Tibial artery (tissue), 4 donors: ENCODE measurements at regions not wholly inside any gene's neighbourhood (a gene's known extent, or its start where the extent isn't known, plus 50 kb on each side); places are given as distances from the start of the nearest gene placed in this dataset.
"Not testable (repeated sequence)": the region's sequence is repeated elsewhere in the genome, so short reads cannot be mapped to it uniquely, and the experiment has no call there.

Experiments
- DNase-seq, 2 donors: peaks; one replicate each; pipeline ENCODE4 v3.0.0-alpha.2; 2019
- H3K27ac ChIP-seq, 2 donors: fragments of 200-600 bp; sonication (generic) in 1 of 2; 1 replicate in 1 of 2; 2 replicates in 1 of 2; pipeline ENCODE4 v1.5.1; 2018 to 2019; ENCODE audit warnings: mild to moderate bottlenecking in 1 of 2
- H3K27me3 ChIP-seq, 2 donors: fragments of 200-600 bp; sonication (generic) in 1 of 2; one replicate each; pipeline versions ENCODE4 v1.5.1 to v1.6.0; 2016 to 2019
- H3K36me3 ChIP-seq, 3 donors: fragments of 200-600 bp; sonication (generic) in 2 of 3; one replicate each; pipeline ENCODE4 v1.5.1; 2016 to 2019; ENCODE audit warnings: mild to moderate bottlenecking in 2 of 3
- H3K4me1 ChIP-seq, 4 donors: fragments of 200-600 bp; sonication (generic) in 2 of 4; 1 replicate in 3 of 4; 2 replicates in 1 of 4; pipeline ENCODE4 v1.5.1; 2016 to 2019
- H3K4me3 ChIP-seq, 2 donors: fragments of 200-600 bp; sonication (generic) in 1 of 2; 1 replicate in 1 of 2; 2 replicates in 1 of 2; pipeline ENCODE4 v1.5.1; 2018 to 2019; ENCODE audit warnings: mild to moderate bottlenecking in 2 of 2
- H3K9me3 ChIP-seq, 3 donors: fragments of 200-600 bp; sonication (generic) in 1 of 3; one replicate each; pipeline ENCODE4 v1.5.1; 2016 to 2019
- CTCF ChIP-seq, 2 experiments: fragments of 200-600 bp in 1 of 2; fragments of 450-650 bp in 1 of 2; IDR thresholded peaks; one replicate each; pipeline ENCODE4 v1.5.1; 2017 to 2019; ENCODE audit warnings: antibody characterized with exemption in 2 of 2, mild to moderate bottlenecking in 1 of 2, moderate library complexity in 1 of 2
- intact Hi-C: fragments of 100-400 bp; cut with DNase I; formaldehyde crosslinking; loops from one replicate; pipeline ENCODE4 v1.15.0; 2023; ENCODE audit warnings: low total_unique reads

- no peak for TF ChIP-seq CTCF (IDR thresholded peaks at IDR 0.05)
- no peak for DNase-seq
- no peak overlapping the region for H3K4me3 ChIP-seq
- intact Hi-C loops, result no loop called here
- H3K27me3 ChIP-seq, result no peaks in the 10 kb centered on the region
- no peaks in the 10 kb centered on the region for H3K9me3 ChIP-seq
- H3K36me3 ChIP-seq, result no peaks in the 10 kb centered on the region
- no peak overlapping the region for H3K27ac ChIP-seq
- peaks cover 0 to 9% (median 4%) of the 10 kb centered on the region in 4 donors for H3K4me1 ChIP-seq
Measured at GRCh38 chr7:53607961-53608360, 572.5 kb downstream of the POM121L12 start.

GRCh38 chr7:53609185-53609584 lies 573.8 kb downstream of the POM121L12 start:
- no peak for DNase-seq
- Histone ChIP-seq H3K36me3 (no peaks in the 10 kb centered on the region), H3K9me3 (no peaks in the 10 kb centered on the region), H3K27me3 (no peaks in the 10 kb centered on the region), H3K27ac (no peak overlapping the region), H3K4me3 (no peak overlapping the region), H3K4me1 (peaks cover 0 to 2% (median 0%) of the 10 kb centered on the region in 4 donors)
- no peak for TF ChIP-seq CTCF (IDR thresholded peaks at IDR 0.05)
- intact Hi-C loops, result no loop called here

GRCh38 chr7:53611043-53611442 lies 575.6 kb downstream of the POM121L12 start:
- intact Hi-C loops, result no loop called here
- H3K4me3 ChIP-seq, result no peak overlapping the region
- DNase-seq, result no peak
- H3K4me1 ChIP-seq, result no peaks in the 10 kb centered on the region
- H3K27me3 ChIP-seq, result no peaks in the 10 kb centered on the region
- TF ChIP-seq CTCF (IDR thresholded peaks at IDR 0.05), result no peak
- no peak overlapping the region for H3K27ac ChIP-seq
- H3K9me3 ChIP-seq, result no peaks in the 10 kb centered on the region
- no peaks in the 10 kb centered on the region for H3K36me3 ChIP-seq

- TF ChIP-seq CTCF (IDR thresholded peaks at IDR 0.05), result no peak
- Histone ChIP-seq H3K27me3 (no peaks in the 10 kb centered on the region), H3K27ac (no peak overlapping the region), H3K4me3 (no peak overlapping the region), H3K4me1 (no peaks in the 10 kb centered on the region), H3K36me3 (no peaks in the 10 kb centered on the region), H3K9me3 (no peaks in the 10 kb centered on the region)
- no peak for DNase-seq
- intact Hi-C loops, result no loop called here
Measured at GRCh38 chr7:53624356-53624755, 588.9 kb downstream of the POM121L12 start.

GRCh38 chr7:53628775-53629174 lies 593.3 kb downstream of the POM121L12 start:
- Histone ChIP-seq H3K36me3 (no peaks in the 10 kb centered on the region), H3K4me1 (no peaks in the 10 kb centered on the region), H3K9me3 (no peaks in the 10 kb centered on the region), H3K27ac (no peak overlapping the region), H3K27me3 (no peaks in the 10 kb centered on the region), H3K4me3 (no peak overlapping the region)
- intact Hi-C loops, result no loop called here
- TF ChIP-seq CTCF (IDR thresholded peaks at IDR 0.05), result no peak
- DNase-seq, result no peak

GRCh38 chr7:53635251-53635650 lies 599.8 kb downstream of the POM121L12 start:
- intact Hi-C loops, H3K9me3 ChIP-seq, DNase-seq: not testable (repeated sequence)

More at GRCh38 chr7:53635251-53635650, 599.8 kb downstream of the POM121L12 start:
- not testable (repeated sequence) for H3K4me1 ChIP-seq, H3K27ac ChIP-seq, H3K36me3 ChIP-seq, H3K27me3 ChIP-seq, H3K4me3 ChIP-seq
